ENCODE measurements at regions not wholly inside any gene's neighbourhood (a gene's known extent, or its start where the extent isn't known, plus 50 kb on each side); places are given as distances from the start of the nearest gene placed in this dataset.

DNA sequence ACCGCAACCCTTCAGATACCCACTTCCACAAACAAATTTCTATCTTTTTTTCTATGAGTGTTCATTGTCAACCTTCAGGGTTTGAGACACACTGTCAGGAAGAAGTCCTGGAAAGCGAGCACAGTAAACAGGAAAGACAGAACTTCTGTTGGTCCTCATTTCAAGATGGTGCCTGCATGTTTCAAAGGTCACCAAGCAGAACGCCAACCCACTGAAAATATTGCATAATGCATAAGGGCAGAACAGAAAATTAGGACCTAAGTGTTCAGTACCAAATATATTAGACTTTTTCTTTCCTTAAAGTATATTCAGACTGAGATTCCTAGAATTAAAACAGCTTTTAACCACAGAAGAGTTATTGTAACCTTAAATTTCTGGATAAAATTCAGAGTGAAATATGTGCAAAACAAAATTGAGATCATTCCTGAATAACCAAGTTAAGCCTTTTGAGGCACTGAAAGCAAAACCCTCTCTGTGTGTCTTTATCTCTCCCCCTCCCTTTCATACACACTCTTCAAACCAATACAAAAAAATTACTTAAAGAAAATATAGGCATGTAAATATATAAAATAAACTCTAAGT lies 387.8 kb upstream of the THBS1 start:
- DNase-seq = no peak
- Mint-ChIP-seq H3K27ac (no peak overlapping the region), H3K27me3 (peaks cover 0 to 3% (median 0%) of the 10 kb centered on the region in 3 donors), H3K9me3 (no peaks in the 10 kb centered on the region), H3K36me3 (no peaks in the 10 kb centered on the region), H3K4me1 (no peaks in the 10 kb centered on the region), H3K4me3 (no peak overlapping the region)
- ATAC-seq (ENCODE audit: low read depth in 2 of 2) = no peak

DNA sequence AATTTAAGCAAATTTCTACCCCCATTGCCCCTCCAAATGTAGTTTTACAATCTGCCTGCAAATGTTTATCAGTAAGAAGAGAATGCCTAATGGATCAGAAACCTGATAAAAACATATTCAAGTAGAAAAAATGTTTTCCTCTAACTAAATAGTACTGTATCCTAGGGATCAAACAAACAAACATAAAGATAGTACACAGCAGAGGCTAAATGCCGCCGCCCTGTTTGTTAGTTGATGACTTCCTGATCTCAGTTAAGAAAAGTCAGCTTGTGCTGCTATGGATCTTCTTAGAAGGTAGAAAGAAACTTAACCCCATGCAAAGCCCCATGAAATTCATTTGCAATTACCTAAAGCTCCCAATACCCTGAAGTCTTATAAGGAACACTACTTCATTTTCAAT lies 387.3 kb upstream of the THBS1 start:
- Mint-ChIP-seq H3K27ac (no peak overlapping the region), H3K27me3 (peaks cover 0 to 3% (median 0%) of the 10 kb centered on the region in 3 donors), H3K9me3 (no peaks in the 10 kb centered on the region), H3K4me3 (no peak overlapping the region), H3K4me1 (no peaks in the 10 kb centered on the region), H3K36me3 (no peaks in the 10 kb centered on the region)
- DNase-seq = no peak
- no peak for ATAC-seq (ENCODE audit: low read depth in 2 of 2)

- H3K4me1 Mint-ChIP-seq = no peaks in the 10 kb centered on the region
- no peaks in the 10 kb centered on the region for H3K9me3 Mint-ChIP-seq
- H3K27ac Mint-ChIP-seq = no peak overlapping the region
- H3K4me3 Mint-ChIP-seq = no peak overlapping the region
- no peaks in the 10 kb centered on the region for H3K36me3 Mint-ChIP-seq
- DNase-seq = no peak
- ATAC-seq (ENCODE audit: low read depth in 2 of 2) = no peak
- no peaks in the 10 kb centered on the region for H3K27me3 Mint-ChIP-seq
Measured at GRCh38 chr15:39194106-39194830, 386.6 kb upstream of the THBS1 start.

- ATAC-seq (ENCODE audit: low read depth in 2 of 2) (no peak), DNase-seq (no peak)
- Mint-ChIP-seq H3K27ac (no peak overlapping the region), H3K9me3 (no peaks in the 10 kb centered on the region), H3K4me1 (no peaks in the 10 kb centered on the region), H3K27me3 (no peaks in the 10 kb centered on the region), H3K4me3 (no peak overlapping the region), H3K36me3 (no peaks in the 10 kb centered on the region)
Measured at GRCh38 chr15:39195961-39196486, 384.9 kb upstream of the THBS1 start.

GRCh38 chr15:39198044-39199000 lies 382.6 kb upstream of the THBS1 start:
- H3K36me3 Mint-ChIP-seq = no peaks in the 10 kb centered on the region
- H3K27me3 Mint-ChIP-seq = peaks cover 0 to 6% (median 5%) of the 10 kb centered on the region in 3 donors

GRCh38 chr15:39199076-39199475 lies 381.8 kb upstream of the THBS1 start:
- Mint-ChIP-seq H3K4me3 (no peak overlapping the region), H3K27me3 (peaks cover 0 to 6% (median 5%) of the 10 kb centered on the region in 3 donors), H3K9me3 (no peaks in the 10 kb centered on the region), H3K36me3 (no peaks in the 10 kb centered on the region), H3K4me1 (no peaks in the 10 kb centered on the region), H3K27ac (no peak overlapping the region)
- no peak for DNase-seq
- ATAC-seq (ENCODE audit: low read depth in 2 of 2) = no peak

More at GRCh38 chr15:39198044-39199000, 382.6 kb upstream of the THBS1 start:
- Mint-ChIP-seq H3K9me3 (no peaks in the 10 kb centered on the region), H3K4me1 (no peaks in the 10 kb centered on the region), H3K4me3 (no peak overlapping the region), H3K27ac (no peak overlapping the region)
- DNase-seq = no peak
- ATAC-seq (ENCODE audit: low read depth in 2 of 2) = no peak

GRCh38 chr15:39200586-39200985 lies 380.3 kb upstream of the THBS1 start:
- no peaks in the 10 kb centered on the region for H3K9me3 Mint-ChIP-seq
- H3K27me3 Mint-ChIP-seq = peaks cover 0 to 6% (median 5%) of the 10 kb centered on the region in 3 donors
- no peaks in the 10 kb centered on the region for H3K4me1 Mint-ChIP-seq
- no peak overlapping the region for H3K27ac Mint-ChIP-seq
- DNase-seq (no peak), ATAC-seq (ENCODE audit: low read depth in 2 of 2) (no peak)
- H3K4me3 Mint-ChIP-seq = no peak overlapping the region
- no peaks in the 10 kb centered on the region for H3K36me3 Mint-ChIP-seq

DNA sequence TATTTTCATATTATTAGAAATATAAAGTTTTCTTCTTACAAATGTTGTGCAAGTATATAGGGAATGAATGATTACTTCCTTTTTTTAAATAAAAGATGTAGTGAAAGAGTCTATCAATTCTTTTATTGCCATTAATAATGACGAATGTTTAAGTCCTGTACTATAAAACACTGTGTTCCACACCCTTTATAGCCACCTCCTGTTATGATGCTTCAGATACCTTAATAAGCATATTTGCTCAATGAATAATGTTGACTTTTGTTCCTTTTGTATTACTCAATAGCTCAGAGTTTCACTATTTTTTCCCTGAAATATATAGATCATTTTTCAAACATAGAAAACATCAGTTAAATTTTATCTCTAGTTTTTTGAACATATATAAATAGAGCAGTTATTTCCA lies 378.2 kb upstream of the THBS1 start:
- DNase-seq (no peak), ATAC-seq (ENCODE audit: low read depth in 2 of 2) (no peak)
- no peak overlapping the region for H3K4me3 Mint-ChIP-seq
- peaks cover 0 to 4% (median 0%) of the 10 kb centered on the region in 7 donors for H3K9me3 Mint-ChIP-seq
- H3K4me1 Mint-ChIP-seq = no peaks in the 10 kb centered on the region
- peaks cover 0 to 6% (median 5%) of the 10 kb centered on the region in 3 donors for H3K27me3 Mint-ChIP-seq
- no peaks in the 10 kb centered on the region for H3K36me3 Mint-ChIP-seq
- H3K27ac Mint-ChIP-seq = no peak overlapping the region

- H3K4me1 Mint-ChIP-seq = no peaks in the 10 kb centered on the region
- H3K36me3 Mint-ChIP-seq = no peaks in the 10 kb centered on the region
- no peak for DNase-seq
- H3K27ac Mint-ChIP-seq = no peak overlapping the region
- H3K27me3 Mint-ChIP-seq = peaks cover 0 to 6% (median 5%) of the 10 kb centered on the region in 3 donors
- H3K4me3 Mint-ChIP-seq = no peak overlapping the region
- peaks cover 0 to 4% (median 0%) of the 10 kb centered on the region in 7 donors for H3K9me3 Mint-ChIP-seq
- no peak for ATAC-seq (ENCODE audit: low read depth in 2 of 2)
Measured at GRCh38 chr15:39204031-39204430, 376.8 kb upstream of the THBS1 start.

- peaks cover 0 to 4% (median 0%) of the 10 kb centered on the region in 7 donors for H3K9me3 Mint-ChIP-seq
- no peak overlapping the region for H3K4me3 Mint-ChIP-seq
- H3K4me1 Mint-ChIP-seq = no peaks in the 10 kb centered on the region
- H3K36me3 Mint-ChIP-seq = no peaks in the 10 kb centered on the region
- no peak overlapping the region for H3K27ac Mint-ChIP-seq
- peaks cover 0 to 6% (median 5%) of the 10 kb centered on the region in 3 donors for H3K27me3 Mint-ChIP-seq
- DNase-seq = no peak
- no peak for ATAC-seq (ENCODE audit: low read depth in 2 of 2)
Measured at GRCh38 chr15:39205081-39205480, 375.8 kb upstream of the THBS1 start.

- Mint-ChIP-seq H3K36me3 (no peaks in the 10 kb centered on the region), H3K4me1 (no peaks in the 10 kb centered on the region), H3K27me3 (peaks cover 0 to 6% (median 5%) of the 10 kb centered on the region in 3 donors), H3K4me3 (no peak overlapping the region), H3K27ac (no peak overlapping the region), H3K9me3 (peaks cover 0 to 6% (median 0%) of the 10 kb centered on the region in 7 donors)
- ATAC-seq (ENCODE audit: low read depth in 2 of 2) = no peak
- DNase-seq = no peak
Measured at GRCh38 chr15:39205506-39206371, 375.1 kb upstream of the THBS1 start.

GRCh38 chr15:39207532-39208115 lies 373.3 kb upstream of the THBS1 start:
- Mint-ChIP-seq H3K27ac (no peak overlapping the region), H3K4me3 (no peak overlapping the region), H3K9me3 (peaks cover 0 to 7% (median 0%) of the 10 kb centered on the region in 7 donors), H3K27me3 (peaks cover 0 to 11% (median 8%) of the 10 kb centered on the region in 3 donors), H3K4me1 (no peaks in the 10 kb centered on the region), H3K36me3 (no peaks in the 10 kb centered on the region)
- DNase-seq (no peak), ATAC-seq (ENCODE audit: low read depth in 2 of 2) (no peak)

All from naive B cell (primary cell).